ENCODE measurements at regions not wholly inside any gene's neighbourhood (a gene's known extent, or its start where the extent isn't known, plus 50 kb on each side); places are given as distances from the start of the nearest gene placed in this dataset.
"Not testable (repeated sequence)": the region's sequence is repeated elsewhere in the genome, so short reads cannot be mapped to it uniquely, and the experiment has no call there.

DNA sequence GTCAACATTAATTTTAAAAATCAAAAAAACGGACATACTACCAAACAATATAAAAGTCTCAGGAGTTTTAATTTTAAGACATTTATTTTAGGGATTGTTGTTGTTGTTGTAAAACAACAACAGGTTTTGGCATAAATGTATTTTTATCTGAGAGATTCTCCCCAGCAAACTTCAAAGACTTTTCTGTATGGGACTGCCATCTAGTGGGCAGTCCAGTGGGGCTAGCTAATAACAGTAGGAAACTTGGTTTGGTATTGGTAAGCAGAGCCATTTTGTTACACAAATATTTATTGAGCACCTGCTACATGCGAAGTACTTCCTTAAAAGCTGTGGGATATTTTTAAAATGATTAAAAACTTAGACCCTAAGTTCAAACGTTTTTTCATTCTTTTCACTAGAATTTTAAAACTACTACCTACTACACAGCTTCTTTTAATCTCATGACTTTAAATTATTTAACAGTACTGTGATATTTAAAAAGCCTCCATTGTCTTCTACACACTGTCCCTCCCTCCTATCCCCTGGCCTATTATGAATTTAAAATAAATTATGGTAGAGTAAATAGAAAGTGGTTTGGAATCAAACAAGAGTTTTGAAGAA lies 1028.4 kb upstream of the INTU start:
- DNase-seq = peak in 2 of 3 experiments; percentile 15 to 65

GRCh38 chr4:126610933-126611332 lies 1021.8 kb upstream of the INTU start:
- no peak for DNase-seq

DNA sequence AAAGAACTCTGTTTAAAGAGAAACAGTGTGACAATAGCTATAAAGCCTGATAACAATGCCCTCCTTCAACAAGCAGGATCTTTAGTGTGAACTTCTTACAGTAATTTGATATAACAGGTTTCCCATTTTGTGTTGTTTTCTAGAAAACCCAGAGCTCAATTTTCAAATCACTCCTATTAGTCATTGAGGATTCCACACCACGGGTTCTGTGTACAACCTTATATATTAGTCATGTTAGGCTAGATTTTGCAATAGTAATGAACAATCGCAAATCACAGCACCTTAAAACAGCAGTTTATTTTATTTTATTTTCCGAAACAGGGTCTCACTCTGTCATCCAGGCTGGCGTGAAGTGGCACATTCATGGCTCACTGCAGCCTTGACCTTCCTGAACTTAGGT lies 1020.9 kb upstream of the INTU start:
- DNase-seq = no peak

DNA sequence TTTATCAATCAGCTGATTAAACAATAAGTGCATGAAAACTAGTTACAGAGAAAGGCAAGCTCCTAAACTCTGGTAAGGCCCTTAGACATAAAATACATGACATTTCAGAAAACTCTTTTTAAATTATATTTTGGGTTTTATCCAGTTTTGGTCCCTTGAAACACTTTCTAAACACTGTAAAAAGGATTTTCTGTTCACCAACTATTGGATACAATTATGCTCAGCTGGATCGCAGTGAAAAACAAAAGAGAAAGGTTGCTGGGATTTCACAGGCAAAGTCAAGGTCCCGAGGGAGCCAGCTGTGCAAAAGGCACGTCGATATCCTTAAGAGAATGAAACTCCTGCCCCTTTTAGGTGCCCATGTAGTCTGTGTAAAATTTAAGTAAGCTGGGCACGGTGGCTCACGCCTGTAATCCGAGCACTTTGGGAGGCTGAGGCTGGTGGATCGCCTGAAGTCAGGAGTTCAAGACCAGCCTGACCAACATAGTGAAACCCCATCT lies 1018.4 kb upstream of the INTU start:
- DNase-seq = no peak

DNA sequence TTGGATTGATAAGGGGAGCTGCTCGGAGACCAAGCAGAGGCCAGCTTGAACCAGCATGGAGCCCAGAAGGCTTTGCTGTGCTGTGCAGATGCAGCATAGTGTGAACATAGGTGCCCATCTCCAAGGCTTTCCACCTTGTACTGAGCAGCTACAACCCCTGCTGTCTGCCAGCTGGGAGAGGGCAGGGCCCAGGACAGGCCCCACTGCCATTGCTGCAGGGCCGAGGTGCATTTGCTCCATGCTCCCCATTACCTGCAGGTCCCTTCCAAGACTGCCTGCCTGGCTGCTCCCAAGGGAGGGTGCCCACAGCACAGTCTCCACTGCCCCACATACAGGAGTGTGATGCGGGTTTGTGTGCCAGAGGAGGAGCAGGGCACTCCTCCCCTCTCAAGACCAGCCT lies 1016.0 kb upstream of the INTU start:
- DNase-seq = no peak

GRCh38 chr4:126627255-126627654 lies 1005.5 kb upstream of the INTU start:
- peak in 2 of 3 experiments; percentile 9 to 33 for DNase-seq

DNA sequence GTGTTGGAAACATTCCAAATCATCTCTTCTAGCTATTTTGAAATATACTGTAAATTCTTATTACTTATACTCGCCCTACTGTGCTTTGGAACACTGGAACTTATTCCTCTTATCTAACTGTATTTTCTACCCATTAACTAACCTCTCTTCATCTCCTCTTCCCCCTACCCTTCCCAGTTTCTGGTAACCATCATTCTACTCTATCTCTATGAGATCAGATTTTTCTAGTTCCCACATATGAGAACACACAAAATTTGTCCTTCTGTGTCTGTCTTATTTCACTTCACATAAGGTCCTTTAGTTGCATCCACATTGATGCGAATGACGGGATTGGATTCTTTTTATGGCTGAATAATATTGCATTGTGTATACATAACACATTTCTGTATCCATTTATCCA lies 1003.8 kb upstream of the INTU start:
- no peak for DNase-seq

DNA sequence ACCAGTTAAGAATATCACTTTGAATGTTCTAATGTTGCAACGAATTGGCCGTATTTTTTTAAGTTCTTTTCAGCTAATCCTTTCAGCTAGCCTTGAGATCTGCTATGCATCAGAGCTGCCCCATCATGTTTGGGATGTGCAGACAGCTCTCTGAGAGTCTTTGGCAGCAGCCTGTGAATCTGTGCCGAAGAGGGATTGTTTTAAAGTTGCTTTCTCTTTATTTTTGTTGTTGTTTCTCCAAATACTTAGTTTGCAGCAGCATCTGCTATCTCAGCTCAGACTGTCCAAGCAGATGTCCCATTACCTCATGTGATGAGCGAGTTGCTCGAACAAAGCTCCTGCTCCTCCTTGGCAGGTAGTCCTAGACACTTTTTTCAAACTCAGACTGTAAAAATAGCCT lies 1002.5 kb upstream of the INTU start:
- no peak for DNase-seq

DNA sequence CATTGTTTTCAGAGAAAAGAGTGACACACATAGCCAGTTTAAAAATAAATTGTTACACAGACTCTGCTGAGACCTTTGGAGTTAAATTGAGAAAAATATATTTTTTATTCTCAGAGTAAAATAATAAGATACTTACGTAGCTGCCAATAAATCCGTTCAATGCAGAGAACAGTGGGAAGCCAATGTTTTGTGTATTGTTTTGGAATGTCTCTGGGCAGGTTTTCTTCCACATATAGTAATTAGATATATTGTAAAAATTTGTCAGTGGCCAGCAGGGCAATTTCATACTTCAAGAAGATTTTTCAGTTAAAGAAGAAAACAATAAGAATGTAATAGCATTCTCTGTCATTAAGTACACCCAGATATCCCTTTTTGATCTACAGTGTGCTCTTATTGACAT lies 999.5 kb upstream of the INTU start:
- DNase-seq = no peak

GRCh38 chr4:126637706-126638105 lies 995.1 kb upstream of the INTU start:
- no peak for DNase-seq

DNA sequence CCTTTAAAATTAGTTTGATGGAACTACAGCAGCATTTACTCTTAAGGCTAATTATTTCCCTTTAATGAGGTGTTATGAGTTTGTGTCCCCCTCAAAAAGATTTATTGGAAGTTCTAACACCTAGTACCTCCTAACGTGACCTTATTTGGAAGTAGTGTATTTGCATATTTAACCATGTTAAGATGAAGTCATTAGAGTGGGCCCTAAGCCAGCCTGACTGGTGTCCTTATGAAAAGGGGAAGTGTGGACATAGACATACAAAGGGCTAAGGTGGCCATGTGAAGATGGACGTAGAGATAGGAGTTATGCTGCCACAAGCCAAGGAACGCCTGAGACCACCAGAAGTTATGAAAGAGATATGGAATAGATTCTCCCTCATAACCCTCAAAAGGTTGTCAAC lies 985.4 kb upstream of the INTU start:
- no peak for DNase-seq

DNA sequence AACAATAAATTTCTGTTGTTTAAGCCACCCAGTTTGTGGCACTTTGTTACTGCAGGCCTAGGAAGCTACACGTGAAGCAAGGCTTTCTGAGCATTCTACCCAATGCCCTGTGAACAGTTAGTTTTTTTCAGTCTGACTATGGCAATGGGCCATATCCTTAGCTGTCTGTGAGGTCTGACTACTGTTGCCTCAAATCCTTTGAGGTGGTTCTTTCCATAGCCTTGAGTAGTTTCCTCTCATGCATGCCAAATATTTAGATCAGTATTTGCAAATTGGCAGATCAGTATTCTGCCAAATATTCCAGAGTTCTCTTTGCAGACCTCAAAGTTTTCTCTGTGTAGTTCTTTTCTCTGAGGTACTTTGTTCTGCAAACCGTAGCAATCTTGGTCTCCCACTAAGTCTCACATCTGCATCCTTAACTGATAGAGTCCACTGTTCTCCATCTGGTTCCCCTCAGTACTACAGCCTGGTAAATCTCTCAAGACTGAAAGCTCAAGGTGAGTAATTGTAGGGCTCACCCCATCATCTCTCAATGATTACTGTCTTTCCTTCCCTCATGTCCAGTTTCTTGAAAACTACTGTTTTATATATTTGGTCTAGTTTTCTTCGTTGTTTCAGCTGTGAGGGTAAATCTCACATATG lies 984.9 kb upstream of the INTU start:
- DNase-seq = no peak

DNA sequence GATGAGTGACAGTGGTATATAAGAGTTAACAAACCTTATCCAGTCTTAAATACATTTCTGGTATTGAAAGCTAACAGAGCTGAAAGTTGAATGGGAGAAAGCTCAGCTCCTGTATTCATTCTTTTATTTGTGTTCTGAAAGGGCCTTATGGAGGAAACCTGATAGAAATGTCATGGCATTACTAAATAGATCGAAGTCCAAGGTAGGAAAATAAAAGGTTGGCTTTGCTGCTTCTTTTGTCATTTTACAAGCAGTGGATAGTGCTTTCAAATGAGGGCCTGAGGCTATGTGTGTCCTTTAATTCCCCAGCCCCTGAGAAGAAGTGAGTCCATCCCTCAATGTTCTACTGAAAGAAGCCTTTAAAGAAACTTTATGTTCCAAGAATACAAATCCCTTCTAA lies 974.3 kb upstream of the INTU start:
- no peak for DNase-seq

- no peak for DNase-seq
Observed at GRCh38 chr4:126661194-126661593, 971.6 kb upstream of the INTU start.

DNA sequence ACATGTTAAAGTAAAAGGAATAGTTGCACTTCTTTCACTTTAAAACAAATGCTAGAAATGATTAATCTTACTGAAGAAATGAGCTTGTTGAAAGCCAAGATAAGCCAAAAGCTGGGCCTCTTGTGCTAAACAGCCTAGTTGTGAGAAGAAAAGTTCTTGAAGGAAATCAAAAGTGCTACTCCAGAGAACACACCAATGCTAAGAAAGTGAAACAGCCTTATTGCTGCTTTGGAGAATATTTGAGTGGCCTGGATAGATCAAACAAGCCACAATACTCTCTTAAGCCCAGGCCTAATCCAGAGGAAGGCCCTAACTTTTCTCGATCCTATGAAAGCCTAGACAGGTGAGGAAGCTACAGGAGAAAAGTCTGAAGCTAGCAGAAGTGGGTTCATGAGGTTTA lies 967.9 kb upstream of the INTU start:
- no peak for DNase-seq

DNA sequence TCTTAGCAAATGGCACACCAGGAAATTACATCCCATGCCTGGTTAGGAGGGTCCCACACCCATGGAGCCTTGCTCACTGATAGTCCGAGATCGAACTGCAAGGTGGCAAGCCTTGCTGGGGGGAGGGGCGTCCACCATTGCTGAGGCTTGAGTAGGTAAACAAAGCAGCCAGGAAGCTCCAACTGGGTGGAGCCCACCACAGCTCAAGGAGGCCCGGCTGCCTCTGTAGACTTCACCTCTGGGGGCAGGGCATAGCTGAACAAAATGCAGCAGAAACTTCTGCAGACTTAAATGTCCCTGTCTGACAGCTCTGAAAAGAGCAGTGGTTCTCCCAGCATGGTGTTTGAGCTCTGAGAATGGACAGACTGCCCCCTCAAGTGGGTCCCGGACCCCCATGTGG lies 962.7 kb upstream of the INTU start:
- DNase-seq = not testable (repeated sequence)

GRCh38 chr4:126678618-126679017 lies 954.1 kb upstream of the INTU start:
- DNase-seq = peak in 2 of 3 experiments; percentile 8 to 65

DNA sequence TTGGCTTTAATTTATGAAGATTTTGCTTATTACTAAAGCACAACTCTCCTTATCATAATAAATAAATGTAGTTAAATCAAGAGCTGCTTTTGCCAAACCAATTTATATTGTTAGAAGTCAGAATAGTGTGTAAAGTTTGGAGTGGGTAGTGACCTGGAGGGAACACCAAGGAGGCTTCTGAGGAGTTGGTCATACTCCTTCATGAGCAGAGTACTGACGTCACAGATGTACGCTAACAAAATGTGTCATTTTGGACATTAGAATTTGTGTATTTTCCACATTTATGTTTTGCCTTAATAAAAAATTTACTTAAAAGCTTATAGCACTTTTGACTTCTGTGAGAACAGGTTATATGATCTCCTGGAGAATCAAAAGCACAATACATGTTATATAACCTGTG lies 953.5 kb upstream of the INTU start:
- DNase-seq = no peak

- no peak for DNase-seq
Observed at GRCh38 chr4:126682250-126682649, 950.5 kb upstream of the INTU start.

- DNase-seq = no peak
Observed at GRCh38 chr4:126686491-126686890, 946.3 kb upstream of the INTU start.

DNA sequence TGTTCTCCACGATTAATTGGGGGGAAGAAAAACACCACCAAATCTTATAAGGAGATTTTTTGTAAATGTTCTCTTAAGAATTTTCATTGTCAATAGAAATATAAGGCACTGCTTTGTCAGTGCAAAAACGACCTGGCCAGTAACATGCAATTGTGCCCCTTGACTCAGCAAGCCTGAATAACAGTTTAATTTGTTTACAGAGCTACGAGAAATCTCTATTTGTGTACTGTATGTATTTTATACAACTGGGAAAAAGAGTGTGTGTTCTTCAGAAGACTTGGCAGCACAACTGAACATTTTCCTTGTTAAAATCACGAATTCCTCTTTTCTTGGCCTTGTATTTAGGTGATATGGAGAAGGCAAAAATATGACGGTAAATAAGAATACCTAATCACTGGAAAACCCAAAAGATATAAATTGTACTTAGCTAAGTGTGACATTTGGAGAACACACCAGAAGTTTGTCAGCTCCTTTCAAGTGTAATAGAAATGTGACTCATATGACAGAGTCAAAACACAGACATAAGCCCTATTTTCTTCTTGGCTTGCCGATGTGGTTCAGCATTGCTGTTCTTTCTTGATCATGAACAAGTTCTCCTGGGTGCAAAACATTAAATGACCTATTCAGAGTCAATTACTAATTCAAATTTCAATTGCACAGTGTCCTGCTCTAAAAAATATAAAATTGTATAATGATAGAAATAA lies 945.0 kb upstream of the INTU start:
- no peak for DNase-seq

DNA sequence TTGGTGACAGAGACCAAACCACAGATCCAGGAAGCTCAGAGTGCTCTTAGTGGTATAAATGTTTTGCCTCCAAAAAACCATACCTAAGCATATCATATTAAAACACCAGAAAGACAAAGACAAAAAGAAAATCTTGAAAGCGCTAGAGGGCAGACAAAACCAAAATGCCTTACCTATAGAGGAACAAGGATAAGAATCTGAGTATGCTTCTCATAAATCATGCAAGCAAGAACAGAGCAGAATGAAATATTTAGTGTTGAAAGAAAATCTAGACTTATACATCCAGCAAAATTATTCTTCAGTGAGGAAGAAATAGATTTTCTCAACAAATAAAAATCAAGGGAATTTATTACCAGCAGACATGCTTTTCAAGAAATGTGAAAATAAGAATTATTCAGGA lies 941.0 kb upstream of the INTU start:
- no peak for DNase-seq

DNA sequence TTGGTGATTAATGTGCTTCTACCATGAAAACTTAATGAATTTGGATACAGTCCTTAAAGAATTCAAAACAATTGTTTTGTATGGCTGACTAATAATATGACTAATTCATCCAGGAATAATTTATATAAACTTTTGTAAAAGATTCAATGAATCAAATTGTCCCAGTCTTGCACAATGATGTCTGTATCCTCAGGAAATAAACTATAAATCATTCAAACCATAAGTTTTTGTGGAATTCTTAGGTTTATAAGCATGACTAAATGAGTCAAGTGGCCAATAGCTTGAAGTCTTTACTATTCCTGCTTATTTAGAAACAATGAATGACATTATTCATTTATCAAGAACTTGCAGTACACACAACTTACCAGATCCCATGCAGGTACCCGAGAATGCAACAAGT lies 935.0 kb upstream of the INTU start:
- no peak for DNase-seq

DNA sequence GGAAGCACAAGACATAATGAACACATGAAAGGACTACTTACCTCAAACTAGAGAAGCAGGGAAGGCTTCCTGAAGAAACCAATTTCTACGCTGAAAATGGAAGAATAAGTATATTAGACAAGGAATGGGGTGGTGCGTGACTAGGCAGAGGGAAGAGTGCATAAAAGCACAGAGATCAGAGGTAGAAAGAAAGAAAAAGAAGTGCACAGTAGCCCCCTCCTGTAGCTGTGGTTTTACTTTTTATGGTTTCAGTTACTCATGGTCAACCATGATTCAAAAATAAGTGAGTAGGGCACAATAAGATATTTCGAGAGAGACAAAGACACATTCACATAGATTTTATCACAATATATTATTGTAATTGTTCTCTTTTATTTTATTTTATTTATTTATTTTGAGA lies 934.5 kb upstream of the INTU start:
- no peak for DNase-seq

All from NCI-H1417 (cell line).